Testis (tissue), 2 donors: ENCODE measurements at regions not wholly inside any gene's neighbourhood (a gene's known extent, or its start where the extent isn't known, plus 50 kb on each side); places are given as distances from the start of the nearest gene placed in this dataset.

Experiments
- CTCF ChIP-seq, 3 experiments: fragments of 450-650 bp in 2 of 3; fragments of 200-600 bp in 1 of 3; sonication (generic) in 1 of 3; IDR thresholded peaks; one replicate each; pipeline ENCODE4 v1.5.1; 2016 to 2019; ENCODE audit warnings: antibody characterized with exemption in 3 of 3, mild to moderate bottlenecking in 2 of 3, moderate library complexity in 1 of 3
- POLR2A ChIP-seq: fragments of 450-650 bp; IDR thresholded peaks from one replicate; pipeline ENCODE4 v1.6.1; 2017; ENCODE audit warnings: antibody characterized with exemption, mild to moderate bottlenecking, moderate library complexity

GRCh38 chr5:51860532-51861018 is 477.3 kb downstream of the ISL1 start:
- TF ChIP-seq POLR2A (no peak), CTCF (IDR thresholded peaks at IDR 0.05) (no peak)
